22Rv1 (cell line): ENCODE measurements at regions not wholly inside any gene's neighbourhood (a gene's known extent, or its start where the extent isn't known, plus 50 kb on each side); places are given as distances from the start of the nearest gene placed in this dataset.

Source experiments
- H3K27ac ChIP-seq: fragments of 450-650 bp; 2 replicates; pipeline ENCODE4 v1.5.1; 2017
- ZFX ChIP-seq: fragments of 450-650 bp; IDR thresholded peaks from 2 replicates; pipeline ENCODE4 v1.6.1; 2017; ENCODE audit warnings: antibody characterized with exemption, borderline replicate concordance
- TF ChIP-seq, protein P1 (sequence below): fragments of 450-650 bp; IDR thresholded peaks from 2 replicates; pipeline ENCODE4 v1.5.1; 2017; ENCODE audit warnings: mild to moderate bottlenecking

DNA sequence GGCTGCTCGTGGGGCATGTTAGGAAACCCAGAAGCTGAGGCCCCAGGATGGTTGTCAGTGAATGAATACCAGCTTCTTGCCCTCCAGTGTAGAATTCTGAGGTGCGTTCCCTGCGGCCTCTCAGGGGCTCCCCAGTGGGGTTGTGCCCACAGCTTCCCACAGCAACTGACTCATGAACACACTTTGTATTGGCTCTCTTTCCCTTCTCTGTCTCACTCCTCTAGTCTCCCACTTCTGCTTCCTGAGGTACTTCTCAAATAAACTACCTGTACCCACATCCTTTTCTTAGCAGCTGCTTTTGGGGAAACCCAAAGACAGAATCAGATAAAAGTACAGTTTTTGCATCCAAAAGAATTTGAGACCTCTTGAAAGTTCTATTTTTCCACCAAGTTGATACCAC, 107.7 kb upstream of the JAG1 start:
- TF ChIP-seq, protein P1, sequence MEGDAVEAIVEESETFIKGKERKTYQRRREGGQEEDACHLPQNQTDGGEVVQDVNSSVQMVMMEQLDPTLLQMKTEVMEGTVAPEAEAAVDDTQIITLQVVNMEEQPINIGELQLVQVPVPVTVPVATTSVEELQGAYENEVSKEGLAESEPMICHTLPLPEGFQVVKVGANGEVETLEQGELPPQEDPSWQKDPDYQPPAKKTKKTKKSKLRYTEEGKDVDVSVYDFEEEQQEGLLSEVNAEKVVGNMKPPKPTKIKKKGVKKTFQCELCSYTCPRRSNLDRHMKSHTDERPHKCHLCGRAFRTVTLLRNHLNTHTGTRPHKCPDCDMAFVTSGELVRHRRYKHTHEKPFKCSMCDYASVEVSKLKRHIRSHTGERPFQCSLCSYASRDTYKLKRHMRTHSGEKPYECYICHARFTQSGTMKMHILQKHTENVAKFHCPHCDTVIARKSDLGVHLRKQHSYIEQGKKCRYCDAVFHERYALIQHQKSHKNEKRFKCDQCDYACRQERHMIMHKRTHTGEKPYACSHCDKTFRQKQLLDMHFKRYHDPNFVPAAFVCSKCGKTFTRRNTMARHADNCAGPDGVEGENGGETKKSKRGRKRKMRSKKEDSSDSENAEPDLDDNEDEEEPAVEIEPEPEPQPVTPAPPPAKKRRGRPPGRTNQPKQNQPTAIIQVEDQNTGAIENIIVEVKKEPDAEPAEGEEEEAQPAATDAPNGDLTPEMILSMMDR = no peak
- TF ChIP-seq ZFX = no peak
- H3K27ac ChIP-seq = no peak overlapping the region

DNA sequence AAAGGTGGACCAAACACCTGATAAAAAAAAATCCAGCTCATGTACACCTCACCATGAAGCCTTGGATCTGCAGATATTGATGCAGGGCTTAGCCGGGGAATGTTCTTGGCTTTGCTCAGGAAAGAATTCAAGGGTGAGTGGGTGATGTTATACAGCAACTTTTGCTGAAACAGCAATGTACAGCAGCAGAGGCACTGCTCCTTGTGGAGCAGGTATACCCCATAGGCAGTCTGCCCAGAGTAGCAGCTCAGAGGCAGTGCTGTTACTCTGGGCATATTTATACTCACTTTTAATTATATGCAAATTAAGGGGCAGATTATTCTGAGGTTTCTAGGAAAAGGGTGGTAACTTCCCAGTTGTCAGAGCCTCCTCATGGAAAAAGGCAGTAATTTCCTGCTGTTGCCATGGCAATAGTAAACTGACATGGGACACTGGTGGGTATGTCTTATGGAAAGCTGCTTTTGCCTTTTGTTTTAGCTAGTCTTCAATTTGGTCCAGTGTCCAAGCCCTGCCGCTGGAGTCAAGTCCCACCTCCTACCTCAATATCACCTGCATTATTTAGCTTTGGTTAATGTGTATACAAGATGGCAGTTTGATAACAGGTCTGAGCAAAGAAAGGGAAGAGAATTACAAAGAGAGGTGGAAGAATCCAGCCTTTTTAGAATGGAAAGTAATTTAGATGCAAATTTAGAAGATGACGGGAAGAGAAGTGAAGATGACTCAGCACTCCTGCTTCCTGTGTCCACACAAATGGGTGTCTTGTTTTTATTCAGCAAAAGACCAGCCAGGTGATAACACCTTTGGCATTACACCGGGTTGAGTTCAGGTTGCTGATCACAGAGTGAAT, 110.1 kb upstream of the JAG1 start:
- no peak overlapping the region for H3K27ac ChIP-seq
- no peak for TF ChIP-seq ZFX
- TF ChIP-seq, protein P1 = no peak

DNA sequence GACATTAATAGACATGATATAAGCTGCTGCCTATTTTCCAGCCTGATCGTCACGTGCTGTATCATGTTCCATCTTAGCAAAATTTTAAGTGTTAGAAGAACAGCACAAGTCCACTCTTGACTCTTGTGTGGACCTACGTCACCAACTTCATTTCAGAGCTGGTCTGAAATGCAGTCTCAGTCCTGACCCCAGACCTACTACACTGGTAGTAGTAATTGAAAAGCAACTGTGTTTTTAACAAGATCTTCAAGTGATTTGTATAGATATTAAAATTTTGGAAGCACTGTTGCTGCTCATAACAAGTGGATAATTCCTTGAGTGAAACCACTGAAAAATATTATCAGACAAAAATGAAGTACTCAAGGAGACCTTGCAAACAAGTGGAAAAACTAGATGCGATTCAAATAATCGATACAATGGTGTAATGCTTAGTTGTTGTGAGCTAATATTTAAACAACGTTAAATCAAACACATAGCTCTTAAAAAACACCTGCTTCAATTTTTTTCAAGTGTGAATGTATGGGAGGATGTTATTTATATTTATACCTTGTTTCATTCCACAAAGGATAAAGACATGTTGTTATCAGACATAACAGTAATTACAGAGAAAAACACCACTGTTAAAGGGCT, 110.9 kb upstream of the JAG1 start:
- H3K27ac ChIP-seq = no peak overlapping the region
- TF ChIP-seq, protein P1 = no peak
- TF ChIP-seq ZFX = no peak

DNA sequence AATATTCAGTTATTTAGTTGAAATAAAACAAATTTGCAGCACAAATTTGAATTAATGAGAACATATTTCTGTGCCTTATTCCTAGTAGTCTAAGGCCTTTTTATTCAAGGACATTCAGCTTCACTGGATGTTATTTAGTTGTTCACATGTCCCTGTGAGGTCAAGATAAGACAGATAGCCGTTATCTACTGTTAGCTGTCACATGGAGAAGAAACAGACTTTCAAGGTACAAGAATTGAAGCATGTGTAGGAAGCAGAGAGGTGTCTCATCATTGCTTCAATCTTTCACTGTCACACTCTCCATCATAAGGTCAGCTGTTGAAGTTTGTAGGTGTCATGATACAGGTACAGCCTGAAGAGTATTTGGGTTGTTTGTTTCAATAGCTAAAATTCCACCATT, 112.9 kb upstream of the JAG1 start:
- no peak overlapping the region for H3K27ac ChIP-seq
- TF ChIP-seq, protein P1 = no peak
- TF ChIP-seq ZFX = no peak

DNA sequence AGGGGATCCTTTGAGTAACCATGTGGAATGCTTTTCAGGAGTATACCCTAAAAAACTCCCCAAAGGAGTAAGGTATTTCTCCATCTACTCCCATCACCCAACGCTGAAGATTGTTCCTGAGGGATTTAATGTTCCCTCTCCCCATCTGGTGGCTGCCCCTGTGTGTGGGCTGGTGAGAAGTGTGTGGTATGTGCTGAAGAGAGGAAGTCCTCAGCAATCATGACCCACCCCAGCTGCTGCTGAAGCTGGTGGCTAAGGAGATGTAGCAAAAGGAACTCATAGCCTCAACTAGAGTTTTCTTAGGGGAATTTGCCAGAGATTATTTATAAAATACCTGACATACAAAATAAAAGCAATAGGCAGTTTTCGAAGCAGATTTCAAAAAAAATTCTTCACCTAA, 114.3 kb upstream of the JAG1 start:
- TF ChIP-seq, protein P1 = no peak
- TF ChIP-seq ZFX = no peak
- no peak overlapping the region for H3K27ac ChIP-seq

DNA sequence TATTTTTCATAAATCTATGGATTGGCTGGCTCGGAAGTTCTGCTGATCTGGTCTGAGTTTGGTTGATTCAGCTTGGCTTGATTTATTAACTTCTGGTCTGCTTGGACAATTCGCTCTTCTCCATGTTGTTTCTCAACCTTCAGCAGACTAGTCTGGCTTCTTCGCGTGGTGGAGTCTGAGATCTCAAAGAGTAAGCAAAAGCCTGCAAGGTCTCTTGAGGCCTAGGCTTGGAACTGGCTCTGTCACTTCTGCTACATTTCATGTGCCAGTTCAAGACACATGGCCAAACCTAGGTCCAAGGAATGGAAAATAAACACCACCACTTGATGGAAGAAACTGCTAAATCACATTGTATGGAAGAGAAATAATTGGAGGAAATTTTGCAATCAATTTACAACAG, 115.1 kb upstream of the JAG1 start:
- TF ChIP-seq, protein P1 = no peak
- TF ChIP-seq ZFX = no peak
- no peak overlapping the region for H3K27ac ChIP-seq

DNA sequence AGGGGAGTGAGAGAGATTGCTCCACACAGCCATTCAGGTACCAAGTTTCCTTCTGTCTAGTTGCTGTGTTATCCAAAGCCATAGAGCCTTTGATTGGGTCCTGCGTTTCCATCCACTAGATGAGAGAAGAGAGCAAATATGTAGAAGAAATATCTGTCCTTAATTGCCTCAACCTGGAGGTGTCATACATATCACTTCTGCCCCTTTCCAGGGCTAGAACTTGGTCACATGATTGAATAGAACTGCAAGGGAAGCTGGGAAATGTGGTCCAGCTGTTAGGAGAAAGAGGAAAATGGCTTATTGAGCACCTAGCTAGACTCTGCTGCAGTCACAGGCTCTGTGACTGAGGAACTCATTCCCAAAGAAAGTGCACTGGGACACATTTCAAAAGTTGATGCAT, 115.6 kb upstream of the JAG1 start:
- TF ChIP-seq ZFX = no peak
- TF ChIP-seq, protein P1 = no peak
- H3K27ac ChIP-seq = no peak overlapping the region
